ENCODE measurements at regions not wholly inside any gene's neighbourhood (a gene's known extent, or its start where the extent isn't known, plus 50 kb on each side); places are given as distances from the start of the nearest gene placed in this dataset.

- TF ChIP-seq CEBPB (IDR thresholded peaks at IDR 0.05) (no peak; a peak in 1 of 4 replicates), CTCF (IDR thresholded peaks at IDR 0.05) (no peak), POLR2A (IDR thresholded peaks at IDR 0.05; ENCODE audit: low read length) (no peak), MAX (IDR thresholded peaks at IDR 0.05) (no peak)
These were observed 93.9 kb upstream of the OGFRL1 start for GRCh38 chr6:71194724-71195123.
